GM18867 (cell line): ENCODE measurements at regions not wholly inside any gene's neighbourhood (a gene's known extent, or its start where the extent isn't known, plus 50 kb on each side); places are given as distances from the start of the nearest gene placed in this dataset.
"Not testable (repeated sequence)": the region's sequence is repeated elsewhere in the genome, so short reads cannot be mapped to it uniquely, and the experiment has no call there.

Source experiments
- ATAC-seq: cut with Tn5 transposase; IDR thresholded peaks from one replicate; pipeline ENCODE4 v1.9.1; 2021; ENCODE audit warnings: mild to moderate bottlenecking, moderate library complexity; ENCODE audit not compliant: unreplicated experiment

- peak; percentile 95 for ATAC-seq
These were observed 194.0 kb downstream of the FAM181B start for GRCh38 chr11:82539669-82540068.

GRCh38 chr11:82536706-82537105, 197.0 kb downstream of the FAM181B start:
- ATAC-seq: no peak

GRCh38 chr11:82533628-82534327, 199.9 kb downstream of the FAM181B start:
- no peak for ATAC-seq

GRCh38 chr11:82529936-82530335, 203.7 kb downstream of the FAM181B start:
- ATAC-seq: no peak

- ATAC-seq: no peak
These were observed 206.5 kb downstream of the FAM181B start for GRCh38 chr11:82527081-82527584.

GRCh38 chr11:82523141-82523540, 210.5 kb downstream of the FAM181B start:
- ATAC-seq: no peak

GRCh38 chr11:82521427-82521826, 212.2 kb downstream of the FAM181B start:
- no peak for ATAC-seq

GRCh38 chr11:82507288-82507687, 226.4 kb downstream of the FAM181B start:
- ATAC-seq: no peak

- no peak for ATAC-seq
These were observed 228.3 kb downstream of the FAM181B start for GRCh38 chr11:82505379-82505778.

- ATAC-seq: not testable (repeated sequence)
These were observed 232.5 kb downstream of the FAM181B start for GRCh38 chr11:82501174-82501573.

GRCh38 chr11:82494988-82495432, 238.7 kb downstream of the FAM181B start:
- ATAC-seq: peak; percentile 93

GRCh38 chr11:82474876-82475275, 258.8 kb downstream of the FAM181B start:
- ATAC-seq: no peak

- ATAC-seq: no peak
These were observed 268.2 kb downstream of the FAM181B start for GRCh38 chr11:82465481-82465880.

- ATAC-seq: no peak
These were observed 270.9 kb downstream of the FAM181B start for GRCh38 chr11:82462608-82463242.

- ATAC-seq: no peak
These were observed 274.9 kb downstream of the FAM181B start for GRCh38 chr11:82458761-82459160.

GRCh38 chr11:82458147-82458546, 275.5 kb downstream of the FAM181B start:
- ATAC-seq: no peak

- no peak for ATAC-seq
These were observed 282.7 kb downstream of the FAM181B start for GRCh38 chr11:82450996-82451395.

GRCh38 chr11:82406611-82407010, 327.1 kb downstream of the FAM181B start:
- ATAC-seq: no peak

- ATAC-seq: no peak
These were observed 328.2 kb downstream of the FAM181B start for GRCh38 chr11:82405421-82405820.

- no peak for ATAC-seq
These were observed 328.7 kb downstream of the FAM181B start for GRCh38 chr11:82404981-82405380.

- no peak for ATAC-seq
These were observed 329.9 kb downstream of the FAM181B start for GRCh38 chr11:82403640-82404305.
